Neural crest cell (in vitro differentiated cells): ENCODE measurements at regions not wholly inside any gene's neighbourhood (a gene's known extent, or its start where the extent isn't known, plus 50 kb on each side); places are given as distances from the start of the nearest gene placed in this dataset.

ENCODE experiments used
- DNase-seq: peaks from one replicate; pipeline ENCODE4 v3.0.0; 2021; ENCODE audit warnings: low read depth, mixed read lengths, low spot score
- H3K27ac Mint-ChIP-seq: one replicate; pipeline ENCODE4 v1.8.0; 2021; ENCODE audit warnings: mild to moderate bottlenecking, mixed read lengths; ENCODE audit not compliant: unreplicated experiment
- H3K27me3 Mint-ChIP-seq: 2 replicates; pipeline ENCODE4 v1.8.0; 2021; ENCODE audit warnings: low read depth, mild to moderate bottlenecking, mixed read lengths
- H3K36me3 Mint-ChIP-seq: 2 replicates; pipeline ENCODE4 v1.8.0; 2021; ENCODE audit warnings: low read depth, mild to moderate bottlenecking, mixed read lengths
- H3K4me1 Mint-ChIP-seq: 2 replicates; pipeline ENCODE4 v1.8.0; 2021; ENCODE audit warnings: mixed read lengths
- H3K4me3 Mint-ChIP-seq: one replicate; pipeline ENCODE4 v1.8.0; 2021; ENCODE audit warnings: mild to moderate bottlenecking, mixed read lengths
- H3K9me3 Mint-ChIP-seq: 2 replicates; pipeline ENCODE4 v1.8.0; 2021; ENCODE audit warnings: mixed read lengths
- CTCF ChIP-seq: fragments of 200-600 bp; sonication (generic); conservative IDR thresholded peaks from 2 replicates; pipeline ENCODE4 v1.5.0; 2021; ENCODE audit warnings: antibody characterized with exemption, mild to moderate bottlenecking

GRCh38 chr20:24046888-24047287 lies 58.3 kb upstream of the GGTLC1 start:
- Mint-ChIP-seq H3K9me3 (no peaks in the 10 kb centered on the region), H3K36me3 (no peaks in the 10 kb centered on the region), H3K27me3 (no peaks in the 10 kb centered on the region), H3K27ac (no peak overlapping the region), H3K4me1 (peaks cover 13% of the 10 kb centered on the region), H3K4me3 (no peak overlapping the region)
- DNase-seq = no peak
- no peak for TF ChIP-seq CTCF

GRCh38 chr20:24045621-24046318 lies 57.2 kb upstream of the GGTLC1 start:
- H3K27me3 Mint-ChIP-seq = no peaks in the 10 kb centered on the region
- H3K36me3 Mint-ChIP-seq = no peaks in the 10 kb centered on the region
- TF ChIP-seq CTCF = no peak
- H3K4me1 Mint-ChIP-seq = peaks cover 6% of the 10 kb centered on the region
- no peaks in the 10 kb centered on the region for H3K9me3 Mint-ChIP-seq
- no peak for DNase-seq
- H3K4me3 Mint-ChIP-seq = no peak overlapping the region
- H3K27ac Mint-ChIP-seq = peak overlapping the region; percentile 67

- no peak for TF ChIP-seq CTCF
- no peaks in the 10 kb centered on the region for H3K27me3 Mint-ChIP-seq
- H3K4me3 Mint-ChIP-seq = no peak overlapping the region
- DNase-seq = no peak
- no peak overlapping the region for H3K27ac Mint-ChIP-seq
- no peaks in the 10 kb centered on the region for H3K9me3 Mint-ChIP-seq
- no peaks in the 10 kb centered on the region for H3K36me3 Mint-ChIP-seq
- H3K4me1 Mint-ChIP-seq = no peaks in the 10 kb centered on the region
These were observed 54.7 kb upstream of the GGTLC1 start for GRCh38 chr20:24043294-24043693.

- DNase-seq = no peak
- no peaks in the 10 kb centered on the region for H3K9me3 Mint-ChIP-seq
- TF ChIP-seq CTCF = no peak
- H3K36me3 Mint-ChIP-seq = no peaks in the 10 kb centered on the region
- no peaks in the 10 kb centered on the region for H3K4me1 Mint-ChIP-seq
- no peak overlapping the region for H3K4me3 Mint-ChIP-seq
- no peaks in the 10 kb centered on the region for H3K27me3 Mint-ChIP-seq
- no peak overlapping the region for H3K27ac Mint-ChIP-seq
These were observed 54.1 kb upstream of the GGTLC1 start for GRCh38 chr20:24042646-24043045.

GRCh38 chr20:24040896-24041459 lies 52.4 kb upstream of the GGTLC1 start:
- no peak overlapping the region for H3K4me3 Mint-ChIP-seq
- no peaks in the 10 kb centered on the region for H3K9me3 Mint-ChIP-seq
- TF ChIP-seq CTCF = no peak
- no peaks in the 10 kb centered on the region for H3K4me1 Mint-ChIP-seq
- no peak overlapping the region for H3K27ac Mint-ChIP-seq
- DNase-seq = no peak
- H3K36me3 Mint-ChIP-seq = no peaks in the 10 kb centered on the region
- no peaks in the 10 kb centered on the region for H3K27me3 Mint-ChIP-seq
